Keratinocyte (primary cell): ENCODE measurements at regions not wholly inside any gene's neighbourhood (a gene's known extent, or its start where the extent isn't known, plus 50 kb on each side); places are given as distances from the start of the nearest gene placed in this dataset.

Source experiments
- DNase-seq: peaks from one replicate; pipeline ENCODE4 v3.0.0-alpha.2; 2011; ENCODE audit warnings: low read depth, missing footprints, low spot score
- FAIRE-seq: peaks from 2 replicates; lab custom pipeline; 2011; peaks lifted over from hg19 to GRCh38; lab: Jason Lieb, UNC
- H2AFZ ChIP-seq: 2 replicates; pipeline ENCODE4 v1.6.0; 2012; ENCODE audit warnings: low read length, control low read depth, inconsistent platforms; ENCODE audit not compliant: control insufficient read depth
- H3K27ac ChIP-seq: 2 replicates; pipeline ENCODE4 v1.5.1; 2011; ENCODE audit warnings: low read length; ENCODE audit not compliant: control insufficient read depth, insufficient read depth
- H3K27me3 ChIP-seq: 3 replicates; pipeline ENCODE4 v1.6.0; 2011; ENCODE audit warnings: low read length; ENCODE audit not compliant: control insufficient read depth, insufficient read depth; ENCODE audit errors: extremely low read depth
- H3K36me3 ChIP-seq, 2 experiments: 2 replicates in 1 of 2; 3 replicates in 1 of 2; pipeline ENCODE4 v1.5.1; 2011; ENCODE audit warnings: low read length in 2 of 2, mild to moderate bottlenecking in 1 of 2; ENCODE audit not compliant: control insufficient read depth in 2 of 2, insufficient read depth in 2 of 2; ENCODE audit errors: extremely low read depth in 1 of 2
- H3K4me1 ChIP-seq: 3 replicates; pipeline ENCODE4 v1.5.1; 2011; ENCODE audit warnings: low read length; ENCODE audit not compliant: control insufficient read depth, insufficient read depth; ENCODE audit errors: extremely low read depth
- H3K4me2 ChIP-seq: 3 replicates; pipeline ENCODE4 v1.6.0; 2011; ENCODE audit warnings: low read depth, low read length; ENCODE audit not compliant: control insufficient read depth, insufficient read depth; ENCODE audit errors: extremely low read depth
- H3K4me3 ChIP-seq, 3 experiments: fragments of 200-600 bp in 1 of 3; sonication (generic) in 1 of 3; 2 replicates in 2 of 3; 3 replicates in 1 of 3; pipeline ENCODE4 v1.5.1; 2011 to 2016; ENCODE audit warnings: low read length in 3 of 3, mild to moderate bottlenecking in 3 of 3, control low read depth in 2 of 3, inconsistent platforms in 1 of 3, low read depth in 1 of 3, mixed read lengths in 1 of 3, mixed run types in 1 of 3, moderate library complexity in 1 of 3; ENCODE audit not compliant: control insufficient read depth in 2 of 3, insufficient read depth in 2 of 3; ENCODE audit errors: extremely low read depth in 1 of 3
- H3K79me2 ChIP-seq: 2 replicates; pipeline ENCODE4 v1.6.0; 2012; ENCODE audit warnings: low read length; ENCODE audit not compliant: control insufficient read depth, insufficient read depth
- H3K9ac ChIP-seq: 3 replicates; pipeline ENCODE4 v1.6.0; 2011; ENCODE audit warnings: low read length; ENCODE audit not compliant: control insufficient read depth, insufficient read depth; ENCODE audit errors: extremely low read depth
- H3K9me1 ChIP-seq: 3 replicates; pipeline ENCODE4 v1.6.0; 2011; ENCODE audit warnings: low read length; ENCODE audit not compliant: control insufficient read depth, insufficient read depth; ENCODE audit errors: extremely low read depth
- H3K9me3 ChIP-seq: 2 replicates; pipeline ENCODE4 v1.5.1; 2012; ENCODE audit warnings: low read depth, low read length; ENCODE audit not compliant: control insufficient read depth
- H4K20me1 ChIP-seq: 3 replicates; pipeline ENCODE4 v1.6.0; 2011; ENCODE audit warnings: low read length; ENCODE audit not compliant: control insufficient read depth, insufficient read depth; ENCODE audit errors: extremely low read depth
- EZH2 ChIP-seq: IDR thresholded peaks from one replicate; pipeline ENCODE4 v1.6.1; 2012; ENCODE audit warnings: inconsistent platforms, mild to moderate bottlenecking, low read length, moderate library complexity
- dilution Hi-C: fragments of 300-500 bp; cut with MboI; formaldehyde crosslinking; loops from one replicate; pipeline ENCODE4 v1.7.0; 2020; ENCODE audit warnings: low sequenced_read_pairs; ENCODE audit not compliant: extremely low pct_ligation_motif_present
- TF ChIP-seq, protein P1 (sequence below), 3 experiments: IDR thresholded peaks in 1 of 3; conservative IDR thresholded peaks in 1 of 3; optimal IDR thresholded peaks in 1 of 3; 2 replicates in 2 of 3; 3 replicates in 1 of 3; pipeline versions ENCODE3 to v1.5.1; 2011; ENCODE audit warnings: low read length in 3 of 3, mild to moderate bottlenecking in 3 of 3, moderate library complexity in 2 of 3, control low read depth in 1 of 3, inconsistent platforms in 1 of 3; ENCODE audit not compliant: insufficient read depth in 2 of 3; ENCODE audit errors: extremely low read depth in 1 of 3

DNA sequence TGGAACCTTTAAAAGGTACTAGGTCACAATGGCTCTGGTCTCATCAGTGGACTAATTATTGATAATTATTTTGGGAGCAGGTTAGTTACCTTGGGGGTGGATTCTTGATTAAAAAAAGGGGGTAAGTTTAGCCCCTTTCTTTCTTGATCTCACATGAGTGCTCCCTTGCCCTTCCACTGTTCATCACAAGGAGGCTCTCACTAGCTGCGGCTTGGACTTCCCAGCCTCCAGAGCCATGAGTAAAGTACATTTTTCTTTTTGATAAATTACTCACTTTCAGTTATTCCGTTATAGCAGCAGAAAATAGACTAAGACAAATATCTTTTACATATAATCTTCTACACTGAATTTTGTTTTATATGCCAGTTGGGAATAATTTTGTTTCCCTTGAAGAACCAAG, 254.8 kb upstream of the DEPDC1 start:
- Histone ChIP-seq H3K27ac (no peak overlapping the region), H4K20me1 (no peaks in the 10 kb centered on the region), H3K36me3 (no peaks in the 10 kb centered on the region), H3K9ac (no peak overlapping the region), H2AFZ (no peak overlapping the region), H3K9me1 (no peaks in the 10 kb centered on the region), H3K9me3 (no peaks in the 10 kb centered on the region), H3K4me2 (no peak overlapping the region), H3K4me1 (no peaks in the 10 kb centered on the region), H3K79me2 (no peaks in the 10 kb centered on the region), H3K4me3 (no peak overlapping the region), H3K27me3 (no peaks in the 10 kb centered on the region)
- TF ChIP-seq, protein P1, sequence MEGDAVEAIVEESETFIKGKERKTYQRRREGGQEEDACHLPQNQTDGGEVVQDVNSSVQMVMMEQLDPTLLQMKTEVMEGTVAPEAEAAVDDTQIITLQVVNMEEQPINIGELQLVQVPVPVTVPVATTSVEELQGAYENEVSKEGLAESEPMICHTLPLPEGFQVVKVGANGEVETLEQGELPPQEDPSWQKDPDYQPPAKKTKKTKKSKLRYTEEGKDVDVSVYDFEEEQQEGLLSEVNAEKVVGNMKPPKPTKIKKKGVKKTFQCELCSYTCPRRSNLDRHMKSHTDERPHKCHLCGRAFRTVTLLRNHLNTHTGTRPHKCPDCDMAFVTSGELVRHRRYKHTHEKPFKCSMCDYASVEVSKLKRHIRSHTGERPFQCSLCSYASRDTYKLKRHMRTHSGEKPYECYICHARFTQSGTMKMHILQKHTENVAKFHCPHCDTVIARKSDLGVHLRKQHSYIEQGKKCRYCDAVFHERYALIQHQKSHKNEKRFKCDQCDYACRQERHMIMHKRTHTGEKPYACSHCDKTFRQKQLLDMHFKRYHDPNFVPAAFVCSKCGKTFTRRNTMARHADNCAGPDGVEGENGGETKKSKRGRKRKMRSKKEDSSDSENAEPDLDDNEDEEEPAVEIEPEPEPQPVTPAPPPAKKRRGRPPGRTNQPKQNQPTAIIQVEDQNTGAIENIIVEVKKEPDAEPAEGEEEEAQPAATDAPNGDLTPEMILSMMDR (optimal IDR thresholded peaks at IDR 0.05 in 1 of 3, IDR thresholded peaks at IDR 0.05 in 1 of 3, conservative IDR thresholded peaks at IDR 0.05 in 1 of 3; ENCODE audit: extremely low read depth in 1 of 3, insufficient read depth in 2 of 3, low read length in 3 of 3), result peak in 2 of 3 experiments; percentile 12 to 18
- TF ChIP-seq EZH2, result no peak
- DNase-seq (no peak), FAIRE-seq (no peak)
- dilution Hi-C loops, result no loop called here

DNA sequence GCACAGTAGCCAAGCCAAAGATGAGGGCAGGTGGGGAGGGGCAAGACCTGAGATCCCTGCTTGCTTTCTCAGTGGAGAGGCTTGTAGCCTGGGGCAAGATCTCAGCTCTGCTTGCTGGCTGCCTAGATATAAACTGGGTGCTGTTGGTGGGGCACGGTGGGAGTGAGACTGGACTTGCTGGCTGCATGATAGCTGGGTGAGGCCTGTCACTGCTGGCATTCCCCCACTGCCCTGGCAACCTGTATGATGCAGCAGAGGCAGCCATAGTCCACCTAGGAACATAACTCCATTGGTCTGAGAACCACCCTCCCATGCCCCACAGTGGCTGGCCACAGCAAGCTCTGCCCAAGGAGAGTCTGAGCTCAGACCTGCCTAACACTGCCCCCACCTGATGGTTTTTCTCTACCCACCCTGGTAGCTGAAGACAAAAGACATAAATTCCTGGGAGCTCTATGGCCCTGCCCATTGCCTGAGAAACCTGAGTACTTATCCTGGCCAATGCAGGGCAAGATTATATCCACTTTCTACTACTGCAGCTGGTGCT, 261.9 kb upstream of the DEPDC1 start:
- Histone ChIP-seq H3K27ac (no peak overlapping the region), H3K9me1 (no peaks in the 10 kb centered on the region), H4K20me1 (no peaks in the 10 kb centered on the region), H3K36me3 (no peaks in the 10 kb centered on the region), H3K4me1 (no peaks in the 10 kb centered on the region), H3K4me3 (no peak overlapping the region), H3K4me2 (no peak overlapping the region), H3K27me3 (no peaks in the 10 kb centered on the region), H3K9me3 (no peaks in the 10 kb centered on the region), H3K79me2 (no peaks in the 10 kb centered on the region), H3K9ac (no peak overlapping the region), H2AFZ (no peak overlapping the region)
- FAIRE-seq (no peak), DNase-seq (no peak)
- dilution Hi-C loops, result no loop called here
- TF ChIP-seq, protein P1 (optimal IDR thresholded peaks at IDR 0.05 in 1 of 3, IDR thresholded peaks at IDR 0.05 in 1 of 3, conservative IDR thresholded peaks at IDR 0.05 in 1 of 3; ENCODE audit: extremely low read depth in 1 of 3, insufficient read depth in 2 of 3, low read length in 3 of 3), result no peak
- no peak for TF ChIP-seq EZH2
